ENCODE measurements at regions not wholly inside any gene's neighbourhood (a gene's known extent, or its start where the extent isn't known, plus 50 kb on each side); places are given as distances from the start of the nearest gene placed in this dataset.

DNA sequence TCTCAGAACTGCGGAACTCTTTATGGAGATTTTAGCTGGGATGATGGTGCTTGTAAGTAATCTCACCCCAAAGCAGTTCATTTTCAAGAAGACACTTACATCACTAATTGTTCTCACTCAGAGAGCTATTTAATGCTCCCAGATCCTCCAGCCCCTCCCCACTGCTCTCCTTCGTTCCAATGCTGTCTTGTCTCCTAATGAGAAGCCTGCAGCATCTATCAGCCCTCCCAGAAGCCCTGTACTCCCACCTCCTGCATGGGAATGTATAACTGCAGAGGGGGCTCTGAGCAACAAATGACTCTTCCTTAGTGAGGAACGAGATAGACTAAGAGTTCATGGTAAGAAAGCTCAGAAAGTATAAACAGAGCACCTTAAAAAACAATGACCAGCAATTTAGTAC is 377.4 kb upstream of the RUNX1 start:
- no peak overlapping the region for H3K9ac ChIP-seq (ENCODE audit: low read depth, low read length, poor library complexity, severe bottlenecking)
- no peak overlapping the region for H3K4me2 ChIP-seq (ENCODE audit: low read depth, low read length, poor library complexity, severe bottlenecking)
- H2AFZ ChIP-seq (ENCODE audit: low read length): no peak overlapping the region
- H3K36me3 ChIP-seq (ENCODE audit: insufficient read depth, low read length): no peaks in the 10 kb centered on the region
- no peaks in the 10 kb centered on the region for H3K27me3 ChIP-seq (ENCODE audit: insufficient read depth, low read length, poor library complexity, severe bottlenecking)
- no peaks in the 10 kb centered on the region for H3K4me1 ChIP-seq (ENCODE audit: insufficient read depth, low read length, poor library complexity, severe bottlenecking)
- no peak overlapping the region for H3K4me3 ChIP-seq (ENCODE audit: low read length, poor library complexity, severe bottlenecking)
- no peaks in the 10 kb centered on the region for H3K79me2 ChIP-seq (ENCODE audit: insufficient read depth, low read length)
- H3K9me3 ChIP-seq (ENCODE audit: insufficient read depth, low read depth, low read length): 0 out of 2 replicates have a peak, but pooled peaks cover 3% of the 10 kb centered on the region
- TF ChIP-seq EZH2phosphoT487 (IDR thresholded peaks at IDR 0.05; ENCODE audit: borderline replicate concordance): no peak
- TF ChIP-seq, protein P1, sequence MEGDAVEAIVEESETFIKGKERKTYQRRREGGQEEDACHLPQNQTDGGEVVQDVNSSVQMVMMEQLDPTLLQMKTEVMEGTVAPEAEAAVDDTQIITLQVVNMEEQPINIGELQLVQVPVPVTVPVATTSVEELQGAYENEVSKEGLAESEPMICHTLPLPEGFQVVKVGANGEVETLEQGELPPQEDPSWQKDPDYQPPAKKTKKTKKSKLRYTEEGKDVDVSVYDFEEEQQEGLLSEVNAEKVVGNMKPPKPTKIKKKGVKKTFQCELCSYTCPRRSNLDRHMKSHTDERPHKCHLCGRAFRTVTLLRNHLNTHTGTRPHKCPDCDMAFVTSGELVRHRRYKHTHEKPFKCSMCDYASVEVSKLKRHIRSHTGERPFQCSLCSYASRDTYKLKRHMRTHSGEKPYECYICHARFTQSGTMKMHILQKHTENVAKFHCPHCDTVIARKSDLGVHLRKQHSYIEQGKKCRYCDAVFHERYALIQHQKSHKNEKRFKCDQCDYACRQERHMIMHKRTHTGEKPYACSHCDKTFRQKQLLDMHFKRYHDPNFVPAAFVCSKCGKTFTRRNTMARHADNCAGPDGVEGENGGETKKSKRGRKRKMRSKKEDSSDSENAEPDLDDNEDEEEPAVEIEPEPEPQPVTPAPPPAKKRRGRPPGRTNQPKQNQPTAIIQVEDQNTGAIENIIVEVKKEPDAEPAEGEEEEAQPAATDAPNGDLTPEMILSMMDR (conservative IDR thresholded peaks at IDR 0.05; ENCODE audit: low read length): no peak
- H3F3A ChIP-seq (ENCODE audit: low read depth): no peaks in the 10 kb centered on the region
- no peaks in the 10 kb centered on the region for H4K20me1 ChIP-seq (ENCODE audit: insufficient read depth, low read length, poor library complexity, severe bottlenecking)
- no peaks in the 10 kb centered on the region for H3K9me2 ChIP-seq (replicated peaks; ENCODE audit: low read depth, low read length)

DNA sequence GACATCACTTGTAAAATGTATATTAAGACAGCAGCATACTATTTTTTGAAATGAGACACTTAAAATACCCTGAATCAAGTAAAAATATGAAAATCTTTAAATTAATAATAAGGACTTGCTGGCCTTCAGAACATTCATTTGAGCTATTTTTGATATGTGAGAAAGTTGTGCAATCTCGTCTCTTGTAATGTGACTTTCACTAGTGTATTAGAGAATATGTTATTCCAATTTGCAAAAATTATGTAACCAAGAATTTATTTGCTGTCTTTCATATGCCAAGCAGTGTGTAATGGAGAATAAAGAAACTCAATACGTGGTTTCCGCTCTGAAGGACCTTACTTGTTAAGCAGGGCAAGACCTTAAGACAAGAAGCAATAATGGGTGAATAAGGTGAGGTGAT is 375.0 kb upstream of the RUNX1 start:
- no peaks in the 10 kb centered on the region for H4K20me1 ChIP-seq (ENCODE audit: insufficient read depth, low read length, poor library complexity, severe bottlenecking)
- no peaks in the 10 kb centered on the region for H3F3A ChIP-seq (ENCODE audit: low read depth)
- no peaks in the 10 kb centered on the region for H3K36me3 ChIP-seq (ENCODE audit: insufficient read depth, low read length)
- H2AFZ ChIP-seq (ENCODE audit: low read length): no peak overlapping the region
- H3K9me2 ChIP-seq (replicated peaks; ENCODE audit: low read depth, low read length): no peaks in the 10 kb centered on the region
- no peaks in the 10 kb centered on the region for H3K27me3 ChIP-seq (ENCODE audit: insufficient read depth, low read length, poor library complexity, severe bottlenecking)
- 0 out of 2 replicates have a peak, but pooled peaks cover 3% of the 10 kb centered on the region for H3K9me3 ChIP-seq (ENCODE audit: insufficient read depth, low read depth, low read length)
- TF ChIP-seq, protein P1 (conservative IDR thresholded peaks at IDR 0.05; ENCODE audit: low read length): no peak
- TF ChIP-seq EZH2phosphoT487 (IDR thresholded peaks at IDR 0.05; ENCODE audit: borderline replicate concordance): no peak
- H3K9ac ChIP-seq (ENCODE audit: low read depth, low read length, poor library complexity, severe bottlenecking): no peak overlapping the region
- no peak overlapping the region for H3K4me3 ChIP-seq (ENCODE audit: low read length, poor library complexity, severe bottlenecking)
- H3K4me2 ChIP-seq (ENCODE audit: low read depth, low read length, poor library complexity, severe bottlenecking): no peak overlapping the region
- H3K4me1 ChIP-seq (ENCODE audit: insufficient read depth, low read length, poor library complexity, severe bottlenecking): no peaks in the 10 kb centered on the region
- no peaks in the 10 kb centered on the region for H3K79me2 ChIP-seq (ENCODE audit: insufficient read depth, low read length)

DNA sequence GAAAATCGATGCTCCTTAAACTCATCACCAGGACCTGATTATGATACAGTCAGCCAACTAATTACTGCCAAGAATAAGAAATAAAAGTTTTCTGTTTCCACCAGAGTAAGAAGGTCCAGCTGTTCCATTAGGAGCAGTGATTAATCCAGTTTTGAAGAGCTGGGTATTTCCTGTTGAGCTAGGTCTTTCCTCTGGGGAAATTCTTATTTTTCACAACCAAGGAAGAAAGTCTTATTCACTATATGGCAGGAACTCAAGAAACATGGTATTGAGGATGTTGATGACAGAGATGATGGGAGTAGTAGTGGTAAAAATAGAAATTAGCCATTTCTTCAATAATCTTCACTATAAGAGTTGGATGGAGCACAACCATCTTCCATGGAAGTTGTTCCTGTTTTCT is 374.6 kb upstream of the RUNX1 start:
- TF ChIP-seq EZH2phosphoT487 (IDR thresholded peaks at IDR 0.05; ENCODE audit: borderline replicate concordance): no peak
- TF ChIP-seq, protein P1 (conservative IDR thresholded peaks at IDR 0.05; ENCODE audit: low read length): no peak
- Histone ChIP-seq H3K27me3 (ENCODE audit: insufficient read depth, low read length, poor library complexity, severe bottlenecking) (no peaks in the 10 kb centered on the region), H3K9me2 (replicated peaks; ENCODE audit: low read depth, low read length) (no peaks in the 10 kb centered on the region), H3K9me3 (ENCODE audit: insufficient read depth, low read depth, low read length) (0 out of 2 replicates have a peak, but pooled peaks cover 3% of the 10 kb centered on the region), H3K36me3 (ENCODE audit: insufficient read depth, low read length) (no peaks in the 10 kb centered on the region), H3K4me2 (ENCODE audit: low read depth, low read length, poor library complexity, severe bottlenecking) (no peak overlapping the region), H3K4me1 (ENCODE audit: insufficient read depth, low read length, poor library complexity, severe bottlenecking) (no peaks in the 10 kb centered on the region), H3F3A (ENCODE audit: low read depth) (no peaks in the 10 kb centered on the region), H3K4me3 (ENCODE audit: low read length, poor library complexity, severe bottlenecking) (no peak overlapping the region), H4K20me1 (ENCODE audit: insufficient read depth, low read length, poor library complexity, severe bottlenecking) (no peaks in the 10 kb centered on the region), H3K79me2 (ENCODE audit: insufficient read depth, low read length) (no peaks in the 10 kb centered on the region), H2AFZ (ENCODE audit: low read length) (no peak overlapping the region), H3K9ac (ENCODE audit: low read depth, low read length, poor library complexity, severe bottlenecking) (no peak overlapping the region)
